ENCODE measurements at regions not wholly inside any gene's neighbourhood (a gene's known extent, or its start where the extent isn't known, plus 50 kb on each side); places are given as distances from the start of the nearest gene placed in this dataset.
A peak's percentile ranks its signal among the peaks of the same experiment; 100 is the strongest.

GRCh38 chr21:15441060-15441493 is 288.7 kb upstream of the USP25 start (continued):
- TF ChIP-seq TERF1 (CRISPR knock-in tag; IDR thresholded peaks at IDR 0.05) (no peak), MNT (IDR thresholded peaks at IDR 0.05) (peak; percentile 56), ARID3A (IDR thresholded peaks at IDR 0.05; ENCODE audit: low read depth, low read length) (peak; percentile 89), ZNF10 (CRISPR knock-in tag; IDR thresholded peaks at IDR 0.05; ENCODE audit: borderline replicate concordance, low read depth) (no peak), ZNF468 (CRISPR knock-in tag; IDR thresholded peaks at IDR 0.05) (no peak), ZC3H4 (CRISPR knock-in tag; IDR thresholded peaks at IDR 0.05; ENCODE audit: borderline replicate concordance) (no peak), ZNF143 (CRISPR knock-in tag; IDR thresholded peaks at IDR 0.05) (peak; percentile 32; the same call in 1 of the 2 replicates), MXD1 (CRISPR knock-in tag; IDR thresholded peaks at IDR 0.05) (no peak), TIGD3 (CRISPR knock-in tag; IDR thresholded peaks at IDR 0.05; ENCODE audit: borderline replicate concordance) (no peak), HOXA7 (CRISPR knock-in tag; IDR thresholded peaks at IDR 0.05) (no peak), ZMYM4 (CRISPR knock-in tag; IDR thresholded peaks at IDR 0.05) (peak; percentile 99), ZNF549 (CRISPR knock-in tag; IDR thresholded peaks at IDR 0.05) (0 out of 2 replicates have a peak, but pooled peaks have one; percentile 38), ZFP90 (CRISPR knock-in tag; IDR thresholded peaks at IDR 0.05; ENCODE audit: borderline replicate concordance) (0 out of 2 replicates have a peak, but pooled peaks have one; percentile 70), RFX5 (IDR thresholded peaks at IDR 0.05; ENCODE audit: low read depth, low read length) (peak; percentile 17; the same call in 1 of the 2 replicates), ATF3 (CRISPR knock-in tag; IDR thresholded peaks at IDR 0.05) (peak; percentile 87)
- TF ChIP-seq, protein P1, sequence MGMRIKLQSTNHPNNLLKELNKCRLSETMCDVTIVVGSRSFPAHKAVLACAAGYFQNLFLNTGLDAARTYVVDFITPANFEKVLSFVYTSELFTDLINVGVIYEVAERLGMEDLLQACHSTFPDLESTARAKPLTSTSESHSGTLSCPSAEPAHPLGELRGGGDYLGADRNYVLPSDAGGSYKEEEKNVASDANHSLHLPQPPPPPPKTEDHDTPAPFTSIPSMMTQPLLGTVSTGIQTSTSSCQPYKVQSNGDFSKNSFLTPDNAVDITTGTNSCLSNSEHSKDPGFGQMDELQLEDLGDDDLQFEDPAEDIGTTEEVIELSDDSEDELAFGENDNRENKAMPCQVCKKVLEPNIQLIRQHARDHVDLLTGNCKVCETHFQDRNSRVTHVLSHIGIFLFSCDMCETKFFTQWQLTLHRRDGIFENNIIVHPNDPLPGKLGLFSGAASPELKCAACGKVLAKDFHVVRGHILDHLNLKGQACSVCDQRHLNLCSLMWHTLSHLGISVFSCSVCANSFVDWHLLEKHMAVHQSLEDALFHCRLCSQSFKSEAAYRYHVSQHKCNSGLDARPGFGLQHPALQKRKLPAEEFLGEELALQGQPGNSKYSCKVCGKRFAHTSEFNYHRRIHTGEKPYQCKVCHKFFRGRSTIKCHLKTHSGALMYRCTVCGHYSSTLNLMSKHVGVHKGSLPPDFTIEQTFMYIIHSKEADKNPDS (CRISPR knock-in tag; IDR thresholded peaks at IDR 0.05): peak; percentile 34; the same call in 1 of the 2 replicates
- TF ChIP-seq, protein P2, sequence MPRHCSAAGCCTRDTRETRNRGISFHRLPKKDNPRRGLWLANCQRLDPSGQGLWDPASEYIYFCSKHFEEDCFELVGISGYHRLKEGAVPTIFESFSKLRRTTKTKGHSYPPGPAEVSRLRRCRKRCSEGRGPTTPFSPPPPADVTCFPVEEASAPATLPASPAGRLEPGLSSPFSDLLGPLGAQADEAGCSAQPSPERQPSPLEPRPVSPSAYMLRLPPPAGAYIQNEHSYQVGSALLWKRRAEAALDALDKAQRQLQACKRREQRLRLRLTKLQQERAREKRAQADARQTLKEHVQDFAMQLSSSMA (CRISPR knock-in tag; IDR thresholded peaks at IDR 0.05): no peak
- TF ChIP-seq, protein P3, sequence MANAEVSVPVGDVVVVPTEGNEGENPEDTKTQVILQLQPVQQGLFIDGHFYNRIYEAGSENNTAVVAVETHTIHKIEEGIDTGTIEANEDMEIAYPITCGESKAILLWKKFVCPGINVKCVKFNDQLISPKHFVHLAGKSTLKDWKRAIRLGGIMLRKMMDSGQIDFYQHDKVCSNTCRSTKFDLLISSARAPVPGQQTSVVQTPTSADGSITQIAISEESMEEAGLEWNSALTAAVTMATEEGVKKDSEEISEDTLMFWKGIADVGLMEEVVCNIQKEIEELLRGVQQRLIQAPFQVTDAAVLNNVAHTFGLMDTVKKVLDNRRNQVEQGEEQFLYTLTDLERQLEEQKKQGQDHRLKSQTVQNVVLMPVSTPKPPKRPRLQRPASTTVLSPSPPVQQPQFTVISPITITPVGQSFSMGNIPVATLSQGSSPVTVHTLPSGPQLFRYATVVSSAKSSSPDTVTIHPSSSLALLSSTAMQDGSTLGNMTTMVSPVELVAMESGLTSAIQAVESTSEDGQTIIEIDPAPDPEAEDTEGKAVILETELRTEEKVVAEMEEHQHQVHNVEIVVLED (CRISPR knock-in tag; IDR thresholded peaks at IDR 0.05; ENCODE audit: borderline replicate concordance): no peak; the same call in 1 of the 2 replicates
